ENCODE measurements at regions not wholly inside any gene's neighbourhood (a gene's known extent, or its start where the extent isn't known, plus 50 kb on each side); places are given as distances from the start of the nearest gene placed in this dataset.
"Not testable (repeated sequence)": the region's sequence is repeated elsewhere in the genome, so short reads cannot be mapped to it uniquely, and the experiment has no call there.

GRCh38 chr18:10131081-10131459 lies 217.3 kb downstream of the VAPA start:
- H3K9me3 ChIP-seq: no peaks in the 10 kb centered on the region
- no peak overlapping the region for H3K27ac ChIP-seq
- peaks cover 0 to 11% (median 0%) of the 10 kb centered on the region in 4 donors for H3K4me1 ChIP-seq
- H3K4me3 ChIP-seq: no peak overlapping the region
- TF ChIP-seq CTCF (IDR thresholded peaks at IDR 0.05): no peak
- no peak for TF ChIP-seq POLR2A (IDR thresholded peaks at IDR 0.05)
- DNase-seq: no peak
- H3K27me3 ChIP-seq: no peaks in the 10 kb centered on the region
- no peaks in the 10 kb centered on the region for H3K36me3 ChIP-seq

- peak in 1 of 3 donors; percentile 60 for DNase-seq
- Histone ChIP-seq H3K27ac (no peak overlapping the region), H3K27me3 (no peaks in the 10 kb centered on the region), H3K4me3 (peak overlapping the region in 3 of 4 donors; percentile 29 to 52 (median 35)), H3K4me1 (peaks cover 0 to 11% (median 0%) of the 10 kb centered on the region in 4 donors), H3K9me3 (no peaks in the 10 kb centered on the region), H3K36me3 (no peaks in the 10 kb centered on the region)
- TF ChIP-seq POLR2A (IDR thresholded peaks at IDR 0.05) (no peak), CTCF (IDR thresholded peaks at IDR 0.05) (no peak)
These were observed 217.9 kb downstream of the VAPA start for GRCh38 chr18:10131460-10132395.

- Histone ChIP-seq H3K4me1 (peaks cover 0 to 11% (median 0%) of the 10 kb centered on the region in 4 donors), H3K27ac (no peak overlapping the region), H3K36me3 (no peaks in the 10 kb centered on the region), H3K27me3 (no peaks in the 10 kb centered on the region), H3K4me3 (no peak overlapping the region), H3K9me3 (no peaks in the 10 kb centered on the region)
- DNase-seq: no peak
- TF ChIP-seq CTCF (IDR thresholded peaks at IDR 0.05) (no peak), POLR2A (IDR thresholded peaks at IDR 0.05) (no peak)
These were observed 219.7 kb downstream of the VAPA start for GRCh38 chr18:10133516-10133915.

GRCh38 chr18:10134204-10134603 lies 220.4 kb downstream of the VAPA start:
- TF ChIP-seq CTCF (IDR thresholded peaks at IDR 0.05) (no peak), POLR2A (IDR thresholded peaks at IDR 0.05) (no peak)
- Histone ChIP-seq H3K36me3 (no peaks in the 10 kb centered on the region), H3K27me3 (no peaks in the 10 kb centered on the region), H3K9me3 (no peaks in the 10 kb centered on the region), H3K4me1 (peaks cover 0 to 11% (median 0%) of the 10 kb centered on the region in 4 donors), H3K4me3 (no peak overlapping the region), H3K27ac (no peak overlapping the region)
- no peak for DNase-seq

- not testable (repeated sequence) for H3K9me3 ChIP-seq, DNase-seq, H3K27ac ChIP-seq, H3K4me3 ChIP-seq, H3K27me3 ChIP-seq, H3K36me3 ChIP-seq
- peaks cover 0 to 11% (median 0%) of the 10 kb centered on the region in 4 donors for H3K4me1 ChIP-seq
These were observed 220.9 kb downstream of the VAPA start for GRCh38 chr18:10134749-10135148.

- Histone ChIP-seq H3K27me3 (no peaks in the 10 kb centered on the region), H3K4me3 (no peak overlapping the region), H3K4me1 (peaks cover 0 to 11% (median 0%) of the 10 kb centered on the region in 4 donors), H3K27ac (no peak overlapping the region), H3K36me3 (no peaks in the 10 kb centered on the region), H3K9me3 (no peaks in the 10 kb centered on the region)
- no peak for TF ChIP-seq CTCF (IDR thresholded peaks at IDR 0.05)
- no peak for TF ChIP-seq POLR2A (IDR thresholded peaks at IDR 0.05)
- DNase-seq: no peak
These were observed 221.6 kb downstream of the VAPA start for GRCh38 chr18:10135302-10135926.
